HuH-7 (cell line): ENCODE measurements at regions not wholly inside any gene's neighbourhood (a gene's known extent, or its start where the extent isn't known, plus 50 kb on each side); places are given as distances from the start of the nearest gene placed in this dataset.

ENCODE experiments used
- DNase-seq: peaks from one replicate; pipeline ENCODE4 v3.0.0; 2011; ENCODE audit warnings: low spot score

- no peak for DNase-seq
Measured at GRCh38 chr5:171509467-171509866, 90.0 kb downstream of the FGF18 start.

GRCh38 chr5:171512397-171512796 is 93.0 kb downstream of the FGF18 start:
- no peak for DNase-seq

GRCh38 chr5:171513591-171513990 is 94.1 kb downstream of the FGF18 start:
- DNase-seq, result no peak

- DNase-seq, result no peak
Measured at GRCh38 chr5:171518916-171519315, 99.5 kb downstream of the FGF18 start.

GRCh38 chr5:171520300-171521174 is 101.1 kb downstream of the FGF18 start:
- no peak for DNase-seq

- no peak for DNase-seq
Measured at GRCh38 chr5:171521219-171521633, 101.8 kb downstream of the FGF18 start.

GRCh38 chr5:171521679-171522078 is 102.2 kb downstream of the FGF18 start:
- no peak for DNase-seq

GRCh38 chr5:171523781-171524180 is 104.3 kb downstream of the FGF18 start:
- DNase-seq, result no peak

- DNase-seq, result no peak
Measured at GRCh38 chr5:171524466-171524865, 105.0 kb downstream of the FGF18 start.

- no peak for DNase-seq
Measured at GRCh38 chr5:171525085-171525484, 105.6 kb downstream of the FGF18 start.

- DNase-seq, result no peak
Measured at GRCh38 chr5:171528036-171528435, 108.6 kb downstream of the FGF18 start.

- DNase-seq, result no peak
Measured at GRCh38 chr5:171528865-171529614, 109.6 kb downstream of the FGF18 start.

- no peak for DNase-seq
Measured at GRCh38 chr5:171531638-171532037, 112.2 kb downstream of the FGF18 start.

- DNase-seq, result no peak
Measured at GRCh38 chr5:171533153-171533552, 113.7 kb downstream of the FGF18 start.

- DNase-seq, result no peak
Measured at GRCh38 chr5:171534043-171534895, 114.8 kb downstream of the FGF18 start.

- DNase-seq, result no peak
Measured at GRCh38 chr5:171535162-171535561, 115.7 kb downstream of the FGF18 start.

GRCh38 chr5:171537070-171537849 is 117.8 kb downstream of the FGF18 start:
- DNase-seq, result no peak

GRCh38 chr5:171537923-171538537 is 118.6 kb downstream of the FGF18 start:
- DNase-seq, result no peak

GRCh38 chr5:171538681-171539080 is 119.2 kb downstream of the FGF18 start:
- no peak for DNase-seq

GRCh38 chr5:171540865-171541264 is 121.4 kb downstream of the FGF18 start:
- DNase-seq, result no peak

GRCh38 chr5:171541341-171541776 is 121.9 kb downstream of the FGF18 start:
- no peak for DNase-seq
